ENCODE measurements at regions not wholly inside any gene's neighbourhood (a gene's known extent, or its start where the extent isn't known, plus 50 kb on each side); places are given as distances from the start of the nearest gene placed in this dataset.

DNA sequence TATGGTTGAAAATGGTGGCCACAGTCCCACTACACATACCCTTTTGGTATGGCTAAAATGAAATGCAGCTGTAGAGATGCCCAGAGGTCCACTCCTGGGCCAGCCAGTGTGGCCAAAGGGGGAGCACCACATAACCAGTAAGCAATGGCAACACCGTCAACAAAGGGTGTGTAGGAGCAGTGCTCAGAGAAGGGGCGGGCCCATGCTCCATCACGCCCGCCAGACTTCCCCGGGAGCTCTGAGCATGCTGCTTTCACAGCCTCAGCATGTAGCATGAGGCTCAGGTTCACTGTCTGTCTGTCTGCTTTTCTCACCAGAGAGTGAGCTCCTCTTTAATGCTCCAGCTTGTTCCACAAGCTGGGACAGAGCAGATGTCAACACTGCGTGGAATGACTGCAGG lies 537.6 kb downstream of the MATN1 start:
- no peak for TF ChIP-seq POLR2AphosphoS5 (IDR thresholded peaks at IDR 0.05)
- no peak for TF ChIP-seq POLR2A (IDR thresholded peaks at IDR 0.05)
- no peak for TF ChIP-seq EP300 (IDR thresholded peaks at IDR 0.05)
- TF ChIP-seq, protein P1, sequence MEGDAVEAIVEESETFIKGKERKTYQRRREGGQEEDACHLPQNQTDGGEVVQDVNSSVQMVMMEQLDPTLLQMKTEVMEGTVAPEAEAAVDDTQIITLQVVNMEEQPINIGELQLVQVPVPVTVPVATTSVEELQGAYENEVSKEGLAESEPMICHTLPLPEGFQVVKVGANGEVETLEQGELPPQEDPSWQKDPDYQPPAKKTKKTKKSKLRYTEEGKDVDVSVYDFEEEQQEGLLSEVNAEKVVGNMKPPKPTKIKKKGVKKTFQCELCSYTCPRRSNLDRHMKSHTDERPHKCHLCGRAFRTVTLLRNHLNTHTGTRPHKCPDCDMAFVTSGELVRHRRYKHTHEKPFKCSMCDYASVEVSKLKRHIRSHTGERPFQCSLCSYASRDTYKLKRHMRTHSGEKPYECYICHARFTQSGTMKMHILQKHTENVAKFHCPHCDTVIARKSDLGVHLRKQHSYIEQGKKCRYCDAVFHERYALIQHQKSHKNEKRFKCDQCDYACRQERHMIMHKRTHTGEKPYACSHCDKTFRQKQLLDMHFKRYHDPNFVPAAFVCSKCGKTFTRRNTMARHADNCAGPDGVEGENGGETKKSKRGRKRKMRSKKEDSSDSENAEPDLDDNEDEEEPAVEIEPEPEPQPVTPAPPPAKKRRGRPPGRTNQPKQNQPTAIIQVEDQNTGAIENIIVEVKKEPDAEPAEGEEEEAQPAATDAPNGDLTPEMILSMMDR (IDR thresholded peaks at IDR 0.05), result no peak
- WGBS, 2 donors (ENCODE audit: low coverage in 1 of 2), result 36 to 56% methylated on average over 1 of the region's 6 CpGs
- ATAC-seq, result no peak
- peaks cover 33% of the 10 kb centered on the region for H3K27me3 ChIP-seq
- H3K4me3 ChIP-seq, result no peak overlapping the region
- H3K36me3 ChIP-seq, result no peaks in the 10 kb centered on the region
- no peak overlapping the region for H3K27ac ChIP-seq
- H3K9me3 ChIP-seq, result no peaks in the 10 kb centered on the region
- H3K4me1 ChIP-seq, result peaks cover 0 to 9% (median 3%) of the 10 kb centered on the region in 3 donors

DNA sequence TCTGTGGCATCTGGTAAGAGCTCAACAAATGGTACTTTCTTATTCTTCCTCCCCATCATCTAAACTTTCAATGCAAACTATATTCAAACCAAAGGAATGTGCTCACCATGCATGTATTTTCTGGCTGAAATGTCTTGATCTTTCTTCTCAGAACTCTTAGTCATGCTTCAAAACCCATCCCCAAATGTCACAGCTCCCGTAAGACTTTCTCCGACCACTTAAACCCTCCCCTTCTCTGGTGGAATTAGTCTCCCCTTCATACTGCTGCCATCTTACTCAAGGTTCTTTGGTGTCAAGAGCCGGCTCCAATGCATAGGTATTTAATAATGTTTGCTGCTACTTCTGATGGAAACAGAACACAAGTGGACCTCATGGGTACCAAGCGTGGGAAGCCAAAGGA lies 538.1 kb downstream of the MATN1 start:
- 94% methylated on average over 4 of the region's 4 CpGs; no CpG with 5 or more reads in 1 of the 2 donors for WGBS, 2 donors (ENCODE audit: low coverage in 1 of 2)
- H3K9me3 ChIP-seq, result no peaks in the 10 kb centered on the region
- ATAC-seq, result no peak
- no peaks in the 10 kb centered on the region for H3K36me3 ChIP-seq
- peaks cover 0 to 4% (median 0%) of the 10 kb centered on the region in 3 donors for H3K4me1 ChIP-seq
- H3K4me3 ChIP-seq, result no peak overlapping the region
- peaks cover 33% of the 10 kb centered on the region for H3K27me3 ChIP-seq
- no peak for TF ChIP-seq POLR2A (IDR thresholded peaks at IDR 0.05)
- TF ChIP-seq POLR2AphosphoS5 (IDR thresholded peaks at IDR 0.05), result no peak
- no peak for TF ChIP-seq EP300 (IDR thresholded peaks at IDR 0.05)
- TF ChIP-seq, protein P1 (IDR thresholded peaks at IDR 0.05), result no peak
- H3K27ac ChIP-seq, result no peak overlapping the region

DNA sequence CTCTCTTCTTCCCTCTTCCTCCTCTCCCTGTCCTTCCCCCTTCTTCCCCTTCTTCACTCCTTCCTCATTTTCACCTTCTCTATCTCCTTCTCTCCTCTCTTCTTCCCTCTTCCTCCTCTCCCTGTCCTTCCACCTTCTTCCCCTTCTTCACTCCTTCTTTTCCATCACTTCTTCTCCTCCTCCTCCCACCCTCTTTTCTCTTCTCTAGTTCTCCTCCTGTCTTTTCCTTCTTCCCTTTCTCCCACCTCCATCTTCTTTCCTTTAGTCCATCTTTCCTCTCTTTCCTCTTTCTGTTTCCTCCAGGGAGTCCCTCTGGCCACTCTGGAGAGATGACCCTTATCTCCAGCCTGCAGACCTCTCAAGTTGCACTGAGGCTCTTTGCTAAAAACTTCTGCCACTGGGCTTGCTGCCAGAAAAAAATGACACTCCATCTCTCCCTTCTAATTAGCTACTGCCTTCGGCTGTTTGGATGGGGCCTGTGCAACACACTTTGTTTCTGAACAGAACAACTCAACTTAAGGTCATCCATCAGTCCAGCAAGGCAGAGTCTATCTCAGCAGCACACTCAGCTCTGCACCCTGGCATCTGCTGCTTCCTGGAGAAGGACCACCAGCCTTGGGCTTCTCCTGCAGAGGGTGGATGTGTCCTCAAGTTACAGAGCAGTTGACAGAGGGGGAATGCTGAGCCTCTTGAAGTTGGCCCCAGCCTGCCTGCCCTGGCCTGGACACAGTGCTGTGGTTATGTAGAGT lies 538.8 kb downstream of the MATN1 start:
- no peak for TF ChIP-seq EP300 (IDR thresholded peaks at IDR 0.05)
- TF ChIP-seq, protein P1 (IDR thresholded peaks at IDR 0.05), result no peak
- TF ChIP-seq POLR2A (IDR thresholded peaks at IDR 0.05), result no peak
- TF ChIP-seq POLR2AphosphoS5 (IDR thresholded peaks at IDR 0.05), result no peak
- no peaks in the 10 kb centered on the region for H3K4me1 ChIP-seq
- no peaks in the 10 kb centered on the region for H3K36me3 ChIP-seq
- no peak for ATAC-seq
- WGBS, 2 donors (ENCODE audit: low coverage in 1 of 2), result 0 to 30% methylated on average over 1 of the region's 1 CpG
- H3K27ac ChIP-seq, result no peak overlapping the region
- H3K27me3 ChIP-seq, result peaks cover 33% of the 10 kb centered on the region
- no peaks in the 10 kb centered on the region for H3K9me3 ChIP-seq
- no peak overlapping the region for H3K4me3 ChIP-seq

DNA sequence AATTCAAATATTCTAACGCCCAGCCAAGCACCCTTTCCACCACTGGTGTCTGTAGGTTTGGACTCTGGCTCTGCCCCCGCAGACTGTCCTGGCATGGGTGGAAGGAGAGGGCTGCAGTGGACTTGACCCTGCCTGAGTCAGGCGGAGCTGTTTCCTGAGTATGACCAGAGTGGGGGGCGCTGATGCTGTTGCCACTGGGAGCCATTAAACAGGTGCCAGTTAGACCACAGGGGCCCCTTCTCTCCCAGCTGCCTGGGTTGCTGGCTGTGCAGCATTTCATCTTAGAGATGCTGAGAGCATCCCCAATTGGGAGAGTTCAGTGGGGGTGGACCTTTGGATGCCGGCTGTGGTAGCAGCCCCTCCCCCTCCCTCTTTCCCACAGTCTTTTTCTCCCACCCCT lies 539.5 kb downstream of the MATN1 start:
- peaks cover 33% of the 10 kb centered on the region for H3K27me3 ChIP-seq
- no peaks in the 10 kb centered on the region for H3K4me1 ChIP-seq
- no peak overlapping the region for H3K27ac ChIP-seq
- no peak overlapping the region for H3K4me3 ChIP-seq
- H3K36me3 ChIP-seq, result no peaks in the 10 kb centered on the region
- H3K9me3 ChIP-seq, result peaks cover 0 to 4% (median 0%) of the 10 kb centered on the region in 3 donors
- 43 to 66% methylated on average over 2 to 5 of the region's 5 CpGs for WGBS, 2 donors (ENCODE audit: low coverage in 1 of 2)
- TF ChIP-seq POLR2A (IDR thresholded peaks at IDR 0.05) (no peak), POLR2AphosphoS5 (IDR thresholded peaks at IDR 0.05) (no peak), EP300 (IDR thresholded peaks at IDR 0.05) (no peak)
- TF ChIP-seq, protein P1 (IDR thresholded peaks at IDR 0.05), result no peak
- no peak for ATAC-seq

DNA sequence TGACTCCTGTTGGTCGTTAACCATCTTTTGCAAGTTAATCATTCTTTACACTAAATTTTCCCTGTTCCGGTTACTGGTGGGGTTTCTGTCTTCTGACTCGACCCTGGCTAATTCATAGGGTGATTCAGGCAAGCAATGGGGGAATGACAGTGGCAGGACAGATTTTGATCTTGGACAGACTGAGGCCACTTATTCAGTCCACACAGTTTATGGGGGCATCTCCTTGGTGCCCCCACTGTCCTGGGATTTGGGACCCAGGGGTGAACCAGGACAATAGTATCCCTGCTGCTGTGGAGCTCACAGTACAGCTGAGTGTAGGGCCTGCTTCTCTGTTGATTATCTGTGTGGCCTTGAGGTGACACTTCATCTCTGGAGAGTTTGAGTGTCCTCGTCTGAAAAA lies 540.4 kb downstream of the MATN1 start:
- ATAC-seq, result no peak
- Histone ChIP-seq H3K27ac (no peak overlapping the region), H3K36me3 (no peaks in the 10 kb centered on the region), H3K4me3 (no peak overlapping the region), H3K9me3 (peaks cover 0 to 11% (median 0%) of the 10 kb centered on the region in 3 donors), H3K4me1 (no peaks in the 10 kb centered on the region), H3K27me3 (peaks cover 26% of the 10 kb centered on the region)
- WGBS, 2 donors (ENCODE audit: low coverage in 1 of 2), result 59 to 79% methylated on average over 4 of the region's 4 CpGs
- TF ChIP-seq POLR2A (IDR thresholded peaks at IDR 0.05) (no peak), EP300 (IDR thresholded peaks at IDR 0.05) (no peak), POLR2AphosphoS5 (IDR thresholded peaks at IDR 0.05) (no peak)
- TF ChIP-seq, protein P1 (IDR thresholded peaks at IDR 0.05), result no peak
